Lower lobe of right lung (tissue), 2 donors: ENCODE measurements at regions not wholly inside any gene's neighbourhood (a gene's known extent, or its start where the extent isn't known, plus 50 kb on each side); places are given as distances from the start of the nearest gene placed in this dataset.
A peak's percentile ranks its signal among the peaks of the same experiment; 100 is the strongest.
"Not testable (repeated sequence)": the region's sequence is repeated elsewhere in the genome, so short reads cannot be mapped to it uniquely, and the experiment has no call there.

Experiments
- ATAC-seq, 2 donors: fragments of 200-7000 bp; cut with Tn5 transposase; one replicate each; pipeline ENCODE4 v1.9.1; 2020 to 2022; ENCODE audit warnings: mild to moderate bottlenecking in 2 of 2, moderate library complexity in 2 of 2
- DNase-seq: peaks from one replicate; pipeline ENCODE4 v3.0.0-alpha.2; 2020
- H3K27ac ChIP-seq: fragments of 200-600 bp; one replicate; pipeline ENCODE4 v1.8.0; 2022
- H3K27me3 ChIP-seq: fragments of 200-600 bp; one replicate; pipeline ENCODE4 v1.8.0; 2022; ENCODE audit warnings: low read depth
- H3K36me3 ChIP-seq: fragments of 200-600 bp; one replicate; pipeline ENCODE4 v1.8.0; 2022; ENCODE audit warnings: mild to moderate bottlenecking
- H3K4me1 ChIP-seq: fragments of 200-600 bp; one replicate; pipeline ENCODE4 v1.8.0; 2022
- H3K4me3 ChIP-seq: fragments of 200-600 bp; one replicate; pipeline ENCODE4 v1.8.0; 2022; ENCODE audit warnings: mild to moderate bottlenecking
- H3K9me3 ChIP-seq: fragments of 200-600 bp; one replicate; pipeline ENCODE4 v1.8.0; 2022
- intact Hi-C: fragments of 100-400 bp; cut with DNase I; formaldehyde crosslinking; loops from one replicate; pipeline ENCODE4 v1.11.0; 2022
- TF ChIP-seq, protein P1 (sequence below): fragments of 200-600 bp; IDR thresholded peaks from one replicate; pipeline ENCODE4 v1.8.0; 2022; ENCODE audit warnings: antibody characterized with exemption, mild to moderate bottlenecking
- donor health status: DM: no; HTN: yes; CAD: no; lungs with severe emphysema.

DNA sequence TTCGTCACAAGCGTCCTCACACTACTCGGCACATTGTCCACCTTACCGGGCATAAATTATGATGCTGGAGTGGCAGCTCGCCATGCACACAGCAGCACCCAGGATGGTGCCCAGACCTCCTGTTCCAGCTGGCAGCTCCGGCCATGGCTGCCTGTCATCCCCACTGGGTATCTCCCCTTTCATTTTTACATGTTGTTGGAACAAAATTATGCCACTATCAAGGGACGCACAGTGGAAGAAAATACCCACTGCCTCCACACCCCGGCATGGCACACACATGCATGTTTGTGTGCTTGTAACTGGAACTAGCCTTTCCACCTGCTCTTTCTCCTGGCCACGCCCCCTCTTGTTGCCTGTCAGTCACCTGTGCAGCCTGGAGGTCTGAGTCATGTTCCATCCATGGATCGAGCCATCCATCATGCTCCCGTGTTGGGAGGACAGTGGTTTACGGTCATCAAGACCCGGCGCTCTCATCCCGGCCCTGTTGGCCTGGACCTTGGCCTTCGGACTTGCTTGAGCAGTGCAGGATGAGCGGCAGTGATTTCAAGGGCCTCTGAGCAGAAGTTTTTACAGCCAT lies 1069.6 kb downstream of the BRD1 start:
- intact Hi-C loops: no loop called here
- no peak for ATAC-seq

DNA sequence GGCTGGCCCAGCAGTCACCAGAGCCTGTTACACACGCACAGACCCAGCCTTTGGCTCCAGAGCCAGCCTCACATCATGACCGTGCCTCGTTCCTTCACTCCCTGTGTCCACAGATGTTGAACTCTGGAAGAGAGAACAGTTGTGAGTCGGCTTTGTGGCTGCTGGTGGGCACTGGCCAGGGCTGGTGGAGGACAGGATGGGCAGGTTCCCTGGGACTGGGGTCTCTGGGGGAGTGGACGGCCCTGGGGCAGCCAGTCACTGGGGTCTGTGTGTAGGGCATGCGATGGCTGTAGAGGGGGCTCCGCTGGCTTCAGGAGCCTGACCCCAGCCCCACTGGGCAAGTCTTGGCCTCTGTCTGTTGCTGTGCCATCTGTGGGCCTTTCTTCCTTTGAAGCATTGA lies 1070.1 kb downstream of the BRD1 start:
- ATAC-seq (no peak), DNase-seq (peak; percentile 24)
- no peaks in the 10 kb centered on the region for H3K4me1 ChIP-seq
- H3K36me3 ChIP-seq: no peaks in the 10 kb centered on the region
- H3K4me3 ChIP-seq: no peak overlapping the region
- TF ChIP-seq, protein P1, sequence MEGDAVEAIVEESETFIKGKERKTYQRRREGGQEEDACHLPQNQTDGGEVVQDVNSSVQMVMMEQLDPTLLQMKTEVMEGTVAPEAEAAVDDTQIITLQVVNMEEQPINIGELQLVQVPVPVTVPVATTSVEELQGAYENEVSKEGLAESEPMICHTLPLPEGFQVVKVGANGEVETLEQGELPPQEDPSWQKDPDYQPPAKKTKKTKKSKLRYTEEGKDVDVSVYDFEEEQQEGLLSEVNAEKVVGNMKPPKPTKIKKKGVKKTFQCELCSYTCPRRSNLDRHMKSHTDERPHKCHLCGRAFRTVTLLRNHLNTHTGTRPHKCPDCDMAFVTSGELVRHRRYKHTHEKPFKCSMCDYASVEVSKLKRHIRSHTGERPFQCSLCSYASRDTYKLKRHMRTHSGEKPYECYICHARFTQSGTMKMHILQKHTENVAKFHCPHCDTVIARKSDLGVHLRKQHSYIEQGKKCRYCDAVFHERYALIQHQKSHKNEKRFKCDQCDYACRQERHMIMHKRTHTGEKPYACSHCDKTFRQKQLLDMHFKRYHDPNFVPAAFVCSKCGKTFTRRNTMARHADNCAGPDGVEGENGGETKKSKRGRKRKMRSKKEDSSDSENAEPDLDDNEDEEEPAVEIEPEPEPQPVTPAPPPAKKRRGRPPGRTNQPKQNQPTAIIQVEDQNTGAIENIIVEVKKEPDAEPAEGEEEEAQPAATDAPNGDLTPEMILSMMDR: no peak
- H3K27ac ChIP-seq: no peak overlapping the region
- intact Hi-C loops: no loop called here
- H3K9me3 ChIP-seq: no peaks in the 10 kb centered on the region
- peaks cover 6% of the 10 kb centered on the region for H3K27me3 ChIP-seq

More for the DNA sequence above, 1069.6 kb downstream of the BRD1 start:
- Histone ChIP-seq H3K27ac (no peak overlapping the region), H3K36me3 (no peaks in the 10 kb centered on the region), H3K27me3 (peaks cover 6% of the 10 kb centered on the region), H3K9me3 (no peaks in the 10 kb centered on the region), H3K4me3 (no peak overlapping the region), H3K4me1 (no peaks in the 10 kb centered on the region)
- peak; percentile 30 for DNase-seq
- TF ChIP-seq, protein P1: no peak

DNA sequence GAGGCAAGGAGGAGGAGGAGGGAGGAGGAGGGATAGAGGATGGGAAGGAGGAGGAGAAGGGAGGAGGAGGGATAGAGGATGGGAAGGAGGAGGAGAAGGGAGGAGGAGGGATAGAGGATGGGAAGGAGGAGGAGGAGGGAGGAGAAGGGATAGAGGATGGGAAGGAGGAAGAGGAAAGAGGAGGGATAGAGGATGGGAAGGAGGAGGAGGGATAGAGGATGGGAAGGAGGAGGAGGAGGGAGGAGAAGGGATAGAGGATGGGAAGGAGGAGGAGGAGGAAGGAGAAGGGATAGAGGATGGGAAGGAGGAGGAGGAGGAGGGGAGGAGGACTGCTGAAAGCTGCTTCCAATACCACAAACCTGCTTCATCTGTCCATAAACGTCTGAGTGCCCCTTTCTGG lies 1070.5 kb downstream of the BRD1 start:
- H3K27me3 ChIP-seq, ATAC-seq, H3K36me3 ChIP-seq, DNase-seq, H3K27ac ChIP-seq, intact Hi-C loops, H3K4me3 ChIP-seq, H3K4me1 ChIP-seq, H3K9me3 ChIP-seq: not testable (repeated sequence)

DNA sequence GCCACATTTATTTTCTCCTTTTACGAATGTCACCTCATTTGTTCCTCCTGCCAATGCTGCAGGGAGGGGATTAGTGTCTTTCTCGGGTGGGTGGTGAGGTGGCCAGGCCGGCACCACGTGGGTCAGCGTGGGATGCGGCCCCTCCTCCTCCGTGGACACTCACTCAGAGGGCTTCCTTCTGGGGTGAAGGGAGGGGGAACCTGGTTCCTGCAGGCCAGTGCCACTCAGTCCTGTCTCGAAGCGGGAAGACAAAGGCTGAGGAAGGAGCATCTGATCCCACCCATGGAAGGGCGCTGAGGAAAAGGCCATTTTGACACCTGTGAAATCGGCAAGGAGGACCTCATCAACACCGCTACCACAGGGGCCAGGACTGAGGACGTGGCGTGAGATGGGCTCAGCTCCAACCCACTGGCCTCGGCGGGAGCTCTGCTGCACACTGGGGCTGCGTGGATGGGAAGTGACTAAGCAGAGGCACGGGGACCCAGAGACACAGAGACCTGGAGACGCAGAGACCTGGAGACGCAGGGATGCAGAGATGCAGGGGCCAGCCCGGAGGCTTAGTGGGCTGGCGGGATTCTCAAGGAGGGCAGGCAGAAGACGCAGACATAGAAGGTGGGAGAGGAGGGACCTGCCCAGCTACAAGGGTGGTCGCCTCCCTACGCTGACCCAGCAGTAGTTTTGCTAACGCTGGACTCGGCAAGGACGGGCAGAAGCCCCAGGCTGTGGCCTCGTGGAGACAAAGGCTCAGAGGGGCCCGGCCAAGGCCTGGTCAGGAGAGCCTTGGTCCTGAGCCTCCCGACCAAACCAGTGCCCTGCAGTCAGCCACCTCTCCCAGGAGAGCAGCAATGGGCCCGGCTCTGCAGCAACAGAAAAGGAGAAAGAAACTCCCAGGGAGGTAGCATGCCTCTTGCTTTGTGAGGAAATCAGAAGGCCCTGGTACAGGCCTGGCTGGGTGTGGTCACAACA lies 1071.2 kb downstream of the BRD1 start:
- no peaks in the 10 kb centered on the region for H3K9me3 ChIP-seq
- intact Hi-C loops: no loop called here
- ATAC-seq (no peak), DNase-seq (peak; percentile 31)
- no peaks in the 10 kb centered on the region for H3K36me3 ChIP-seq
- H3K27ac ChIP-seq: no peak overlapping the region
- H3K4me1 ChIP-seq: no peaks in the 10 kb centered on the region
- TF ChIP-seq, protein P1: no peak
- no peak overlapping the region for H3K4me3 ChIP-seq
- peaks cover 6% of the 10 kb centered on the region for H3K27me3 ChIP-seq

DNA sequence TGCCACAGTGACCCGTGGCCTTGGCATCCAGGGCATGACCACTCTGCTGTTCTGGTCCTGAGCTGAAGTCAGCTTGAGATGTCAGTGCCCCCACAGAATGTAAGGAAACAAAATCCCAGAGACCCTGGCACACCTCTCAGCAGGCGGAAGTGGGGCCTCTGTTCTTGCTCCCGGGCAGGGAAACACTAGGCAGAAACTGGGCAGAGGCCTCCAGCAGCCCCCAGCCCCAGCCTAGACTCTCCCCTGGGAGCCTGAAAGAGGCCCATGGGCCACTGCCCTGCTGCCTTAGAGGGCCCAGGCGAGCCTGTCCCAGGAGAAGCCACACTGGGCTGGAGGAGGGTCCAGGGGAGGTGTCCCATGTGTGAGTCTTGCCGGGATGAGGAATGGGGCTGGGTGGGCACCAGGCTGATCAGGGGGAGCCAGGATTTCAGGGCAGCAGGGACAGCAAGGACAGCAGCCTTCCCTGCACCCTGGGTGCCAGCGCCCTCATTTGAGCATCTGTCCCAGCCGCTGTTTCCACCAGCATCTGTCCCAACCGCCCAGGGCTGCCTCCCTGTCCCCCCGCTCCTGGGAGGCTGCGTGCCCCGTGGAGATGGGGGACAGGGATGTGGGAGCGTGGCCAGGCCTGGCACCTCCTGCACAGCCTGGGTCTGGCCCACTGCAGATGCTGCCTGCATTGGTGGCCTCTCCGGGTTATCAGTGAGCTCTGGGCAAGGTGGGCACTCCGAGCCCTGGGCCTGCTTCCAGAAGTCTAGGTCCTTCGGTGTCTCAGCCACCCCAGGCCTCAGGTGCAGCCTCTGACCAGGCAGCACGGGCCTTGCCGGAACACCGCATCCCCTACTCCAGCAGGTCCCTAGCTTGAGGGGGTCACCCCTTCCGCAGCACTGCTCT lies 1072.4 kb downstream of the BRD1 start:
- intact Hi-C loops: no loop called here
- no peaks in the 10 kb centered on the region for H3K4me1 ChIP-seq
- no peak overlapping the region for H3K4me3 ChIP-seq
- ATAC-seq (no peak), DNase-seq (no peak)
- TF ChIP-seq, protein P1: no peak
- peaks cover 6% of the 10 kb centered on the region for H3K27me3 ChIP-seq
- H3K27ac ChIP-seq: no peak overlapping the region
- H3K36me3 ChIP-seq: no peaks in the 10 kb centered on the region
- H3K9me3 ChIP-seq: no peaks in the 10 kb centered on the region
